ENCODE measurements at regions not wholly inside any gene's neighbourhood (a gene's known extent, or its start where the extent isn't known, plus 50 kb on each side); places are given as distances from the start of the nearest gene placed in this dataset.

- ChIA-PET POLR2A (no interaction called here), CTCF (interaction anchor here (1.3 kb wide), 1 partner anchor 125 kb away, joined by 5 read pairs; no protein-coding TSS in a partner anchor)
- H3K27me3 Mint-ChIP-seq, result no peaks in the 10 kb centered on the region
- no peak overlapping the region for H3K4me3 Mint-ChIP-seq
- DNase-seq (no peak), ATAC-seq (no peak)
- no peaks in the 10 kb centered on the region for H3K4me1 Mint-ChIP-seq (ENCODE audit: low read depth)
- no peak for TF ChIP-seq CTCF (IDR thresholded peaks at IDR 0.05)
- no peaks in the 10 kb centered on the region for H3K9me3 Mint-ChIP-seq
- no peaks in the 10 kb centered on the region for H3K36me3 Mint-ChIP-seq (ENCODE audit: low read depth)
- intact Hi-C loops (cut with micrococcal nuclease), result loop anchor here (10.0 kb wide), 1 partner anchor 548 kb away; no protein-coding TSS in a partner anchor
- H3K27ac Mint-ChIP-seq, result no peak overlapping the region
These were observed 58.0 kb upstream of the MYL10 start for GRCh38 chr7:101687081-101687480.

DNA sequence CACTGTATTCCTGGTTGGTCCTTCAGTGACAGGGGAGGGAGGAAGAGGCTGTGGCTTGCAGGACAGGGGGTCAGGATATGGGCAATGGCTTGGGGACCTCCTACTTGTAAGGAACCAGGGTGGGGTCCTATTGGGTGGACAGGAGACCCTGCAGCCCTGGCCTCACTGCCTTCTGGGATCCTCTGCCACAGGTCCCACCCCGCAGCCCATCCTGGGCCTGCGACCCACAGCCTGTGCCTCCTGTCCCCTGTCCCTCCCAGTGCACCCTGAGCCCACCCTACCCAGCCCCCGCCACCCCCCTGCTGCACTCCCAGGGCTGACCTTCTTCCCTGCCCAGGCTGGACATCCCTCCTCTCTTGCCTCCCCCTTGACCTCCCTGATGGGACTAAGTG lies 58.7 kb upstream of the MYL10 start:
- H3K27me3 Mint-ChIP-seq, result no peaks in the 10 kb centered on the region
- no peaks in the 10 kb centered on the region for H3K9me3 Mint-ChIP-seq
- DNase-seq, result no peak
- no peak overlapping the region for H3K27ac Mint-ChIP-seq
- H3K4me3 Mint-ChIP-seq, result no peak overlapping the region
- ChIA-PET CTCF (interaction anchor here (1.6 to 2.7 kb wide), 3 partner anchors 118 to 549 kb away, joined by 3 to 10 read pairs (median 5); no protein-coding TSS in a partner anchor), POLR2A (no interaction called here)
- no peak for TF ChIP-seq CTCF (IDR thresholded peaks at IDR 0.05)
- no peaks in the 10 kb centered on the region for H3K4me1 Mint-ChIP-seq (ENCODE audit: low read depth)
- H3K36me3 Mint-ChIP-seq (ENCODE audit: low read depth), result no peaks in the 10 kb centered on the region
- intact Hi-C loops (cut with micrococcal nuclease), result loop anchor here (2.0 to 10.0 kb wide), 2 partner anchors 125 to 547 kb away; no protein-coding TSS in a partner anchor
- no peak for ATAC-seq

- no peaks in the 10 kb centered on the region for H3K9me3 Mint-ChIP-seq
- ChIA-PET POLR2A (no interaction called here), CTCF (interaction anchor here (0.8 to 2.7 kb wide), 7 partner anchors 71 to 548 kb away, joined by 3 to 10 read pairs (median 3); no protein-coding TSS in a partner anchor)
- intact Hi-C loops (cut with micrococcal nuclease), result loop anchor here (2.0 to 10.0 kb wide), 2 partner anchors 124 to 546 kb away; no protein-coding TSS in a partner anchor
- ATAC-seq (peak; percentile 96), DNase-seq (peak; percentile 87)
- H3K4me1 Mint-ChIP-seq (ENCODE audit: low read depth), result no peaks in the 10 kb centered on the region
- TF ChIP-seq CTCF (IDR thresholded peaks at IDR 0.05), result peak; percentile 98
- no peaks in the 10 kb centered on the region for H3K27me3 Mint-ChIP-seq
- H3K4me3 Mint-ChIP-seq, result no peak overlapping the region
- no peaks in the 10 kb centered on the region for H3K36me3 Mint-ChIP-seq (ENCODE audit: low read depth)
- H3K27ac Mint-ChIP-seq, result no peak overlapping the region
These were observed 59.2 kb upstream of the MYL10 start for GRCh38 chr7:101688183-101688831.

GRCh38 chr7:101688995-101689907 lies 60.2 kb upstream of the MYL10 start:
- Mint-ChIP-seq H3K36me3 (ENCODE audit: low read depth) (no peaks in the 10 kb centered on the region), H3K9me3 (no peaks in the 10 kb centered on the region), H3K27ac (no peak overlapping the region), H3K4me1 (ENCODE audit: low read depth) (no peaks in the 10 kb centered on the region), H3K4me3 (no peak overlapping the region), H3K27me3 (no peaks in the 10 kb centered on the region)
- ChIA-PET POLR2A (no interaction called here), CTCF (interaction anchor here (0.7 to 2.7 kb wide), 9 partner anchors 50 to 547 kb away, joined by 3 to 10 read pairs (median 3); no protein-coding TSS in a partner anchor)
- DNase-seq, result no peak
- intact Hi-C loops (cut with micrococcal nuclease), result loop anchor here (2.0 to 10.0 kb wide), 2 partner anchors 124 to 546 kb away; no protein-coding TSS in a partner anchor
- no peak for ATAC-seq
- TF ChIP-seq CTCF (IDR thresholded peaks at IDR 0.05), result no peak
